ENCODE measurements at regions not wholly inside any gene's neighbourhood (a gene's known extent, or its start where the extent isn't known, plus 50 kb on each side); places are given as distances from the start of the nearest gene placed in this dataset.

GRCh38 chr2:208638059-208638458, 231.5 kb downstream of the PTH2R start:
- H2AFZ ChIP-seq (ENCODE audit: control insufficient read depth, low read length): no peak overlapping the region
- DNase-seq (ENCODE audit: low read depth, low spot score) (no peak), FAIRE-seq (no peak)
- no peaks in the 10 kb centered on the region for H3K4me1 ChIP-seq (ENCODE audit: control insufficient read depth, extremely low read depth, insufficient read depth, low read length)
- no peak overlapping the region for H3K9ac ChIP-seq (ENCODE audit: control insufficient read depth, extremely low read depth, insufficient read depth, low read length)
- no peaks in the 10 kb centered on the region for H3K9me3 ChIP-seq (ENCODE audit: control insufficient read depth, low read depth, low read length)
- no peaks in the 10 kb centered on the region for H3K27me3 ChIP-seq (ENCODE audit: control insufficient read depth, extremely low read depth, insufficient read depth, low read length)
- H3K79me2 ChIP-seq (ENCODE audit: control insufficient read depth, insufficient read depth, low read length): no peaks in the 10 kb centered on the region
- H3K27ac ChIP-seq (ENCODE audit: control insufficient read depth, insufficient read depth, low read length): no peak overlapping the region
- TF ChIP-seq EZH2 (IDR thresholded peaks at IDR 0.05; ENCODE audit: low read length) (no peak), CTCF (optimal IDR thresholded peaks at IDR 0.05 in 1 of 3, IDR thresholded peaks at IDR 0.05 in 1 of 3, conservative IDR thresholded peaks at IDR 0.05 in 1 of 3; ENCODE audit: extremely low read depth in 1 of 3, insufficient read depth in 2 of 3, low read length in 3 of 3) (no peak)
- no peaks in the 10 kb centered on the region for H3K9me1 ChIP-seq (ENCODE audit: control insufficient read depth, extremely low read depth, insufficient read depth, low read length)
- H3K36me3 ChIP-seq (ENCODE audit: control insufficient read depth in 2 of 2, extremely low read depth in 1 of 2, insufficient read depth in 2 of 2, low read length in 2 of 2): no peaks in the 10 kb centered on the region
- dilution Hi-C loops (cut with MboI; ENCODE audit: extremely low pct_ligation_motif_present, low sequenced_read_pairs): no loop called here
- no peaks in the 10 kb centered on the region for H4K20me1 ChIP-seq (ENCODE audit: control insufficient read depth, extremely low read depth, insufficient read depth, low read length)
- H3K4me3 ChIP-seq (ENCODE audit: control insufficient read depth in 2 of 3, extremely low read depth in 1 of 3, insufficient read depth in 2 of 3, low read depth in 1 of 3, low read length in 3 of 3): no peak overlapping the region
- H3K4me2 ChIP-seq (ENCODE audit: control insufficient read depth, extremely low read depth, insufficient read depth, low read depth, low read length): no peak overlapping the region

GRCh38 chr2:208642125-208642779, 235.7 kb downstream of the PTH2R start:
- Histone ChIP-seq H3K4me2 (ENCODE audit: control insufficient read depth, extremely low read depth, insufficient read depth, low read depth, low read length) (no peak overlapping the region), H3K9me1 (ENCODE audit: control insufficient read depth, extremely low read depth, insufficient read depth, low read length) (no peaks in the 10 kb centered on the region), H3K4me3 (ENCODE audit: control insufficient read depth in 2 of 3, extremely low read depth in 1 of 3, insufficient read depth in 2 of 3, low read depth in 1 of 3, low read length in 3 of 3) (no peak overlapping the region), H3K27ac (ENCODE audit: control insufficient read depth, insufficient read depth, low read length) (no peak overlapping the region), H2AFZ (ENCODE audit: control insufficient read depth, low read length) (no peak overlapping the region), H3K79me2 (ENCODE audit: control insufficient read depth, insufficient read depth, low read length) (no peaks in the 10 kb centered on the region), H3K36me3 (ENCODE audit: control insufficient read depth in 2 of 2, extremely low read depth in 1 of 2, insufficient read depth in 2 of 2, low read length in 2 of 2) (no peaks in the 10 kb centered on the region), H3K27me3 (ENCODE audit: control insufficient read depth, extremely low read depth, insufficient read depth, low read length) (no peaks in the 10 kb centered on the region), H4K20me1 (ENCODE audit: control insufficient read depth, extremely low read depth, insufficient read depth, low read length) (no peaks in the 10 kb centered on the region), H3K4me1 (ENCODE audit: control insufficient read depth, extremely low read depth, insufficient read depth, low read length) (no peaks in the 10 kb centered on the region), H3K9me3 (ENCODE audit: control insufficient read depth, low read depth, low read length) (no peaks in the 10 kb centered on the region), H3K9ac (ENCODE audit: control insufficient read depth, extremely low read depth, insufficient read depth, low read length) (no peak overlapping the region)
- DNase-seq (ENCODE audit: low read depth, low spot score): no peak
- FAIRE-seq: no peak
- TF ChIP-seq EZH2 (IDR thresholded peaks at IDR 0.05; ENCODE audit: low read length) (no peak), CTCF (optimal IDR thresholded peaks at IDR 0.05 in 1 of 3, IDR thresholded peaks at IDR 0.05 in 1 of 3, conservative IDR thresholded peaks at IDR 0.05 in 1 of 3; ENCODE audit: extremely low read depth in 1 of 3, insufficient read depth in 2 of 3, low read length in 3 of 3) (no peak)
- dilution Hi-C loops (cut with MboI; ENCODE audit: extremely low pct_ligation_motif_present, low sequenced_read_pairs): no loop called here

All from keratinocyte (primary cell).